IgD-negative memory B cell (primary cell): ENCODE measurements at regions not wholly inside any gene's neighbourhood (a gene's known extent, or its start where the extent isn't known, plus 50 kb on each side); places are given as distances from the start of the nearest gene placed in this dataset.

Source experiments
- H3K27ac Mint-ChIP-seq, 3 donors: one replicate each; pipeline ENCODE4 v1.8.0; 2020 to 2022; ENCODE audit warnings: mild to moderate bottlenecking in 3 of 3, mixed read lengths in 3 of 3, moderate library complexity in 1 of 3
- H3K27me3 Mint-ChIP-seq: one replicate; pipeline ENCODE4 v1.8.0; 2021; ENCODE audit warnings: mixed read lengths
- H3K36me3 Mint-ChIP-seq: one replicate; pipeline ENCODE4 v1.8.0; 2020; ENCODE audit warnings: mild to moderate bottlenecking, mixed read lengths
- H3K4me1 Mint-ChIP-seq, 3 donors: one replicate each; pipeline ENCODE4 v1.8.0; 2020 to 2022; ENCODE audit warnings: mixed read lengths in 3 of 3, mild to moderate bottlenecking in 1 of 3
- H3K4me3 Mint-ChIP-seq, 4 donors: one replicate each; pipeline ENCODE4 v1.8.0; 2020 to 2022; ENCODE audit warnings: mild to moderate bottlenecking in 4 of 4, mixed read lengths in 4 of 4, moderate library complexity in 3 of 4
- H3K9me3 Mint-ChIP-seq, 3 donors: one replicate each; pipeline ENCODE4 v1.8.0; 2020 to 2021; ENCODE audit warnings: mixed read lengths in 3 of 3, mild to moderate bottlenecking in 1 of 3

GRCh38 chr18:78901923-78902794 is 77.5 kb upstream of the SALL3 start:
- no peak overlapping the region for H3K27ac Mint-ChIP-seq
- no peak overlapping the region for H3K4me3 Mint-ChIP-seq
- peaks cover 8% of the 10 kb centered on the region for H3K27me3 Mint-ChIP-seq
- peaks cover 3 to 5% (median 4%) of the 10 kb centered on the region in 3 donors for H3K9me3 Mint-ChIP-seq
- peaks cover 0 to 1% (median 0%) of the 10 kb centered on the region in 3 donors for H3K4me1 Mint-ChIP-seq
- H3K36me3 Mint-ChIP-seq: peaks cover under 1% of the 10 kb centered on the region

DNA sequence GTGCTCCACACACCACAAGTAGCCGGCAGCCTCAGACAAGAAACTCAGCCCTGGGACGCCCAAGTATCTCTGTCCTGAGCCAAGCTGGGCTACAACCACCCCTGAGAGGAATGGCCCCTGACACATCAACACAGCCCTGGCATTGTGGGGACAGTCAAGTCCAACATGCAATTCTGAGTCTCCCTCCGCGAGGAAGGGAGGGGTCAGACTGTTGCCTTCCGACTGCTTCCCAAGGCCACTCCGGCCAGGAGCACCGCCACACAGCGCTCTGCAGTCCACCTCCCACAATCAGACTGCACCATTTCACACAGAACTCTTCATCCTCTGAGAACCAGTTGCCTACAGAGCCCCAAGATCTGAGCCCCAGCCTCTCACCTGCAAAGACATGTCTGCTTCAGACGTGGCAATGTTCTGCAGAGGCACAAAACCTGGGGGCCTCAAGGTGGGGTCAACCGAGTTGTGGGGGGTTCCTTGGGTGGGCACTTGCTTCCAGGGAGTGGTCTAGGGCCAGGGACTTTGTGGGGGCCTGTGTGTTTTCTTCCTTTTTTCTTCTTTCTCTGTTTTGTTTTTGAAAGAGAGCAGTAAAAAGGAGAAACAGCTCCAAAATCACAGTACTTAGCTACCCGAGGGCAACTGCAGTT is 76.7 kb upstream of the SALL3 start:
- H3K27me3 Mint-ChIP-seq: peaks cover 8% of the 10 kb centered on the region
- H3K36me3 Mint-ChIP-seq: peaks cover 1% of the 10 kb centered on the region
- no peak overlapping the region for H3K4me3 Mint-ChIP-seq
- H3K9me3 Mint-ChIP-seq: peaks cover 2 to 3% (median 2%) of the 10 kb centered on the region in 3 donors
- no peak overlapping the region for H3K27ac Mint-ChIP-seq
- peaks cover 0 to 1% (median 0%) of the 10 kb centered on the region in 3 donors for H3K4me1 Mint-ChIP-seq

- Mint-ChIP-seq H3K36me3 (peaks cover 1% of the 10 kb centered on the region), H3K27ac (no peak overlapping the region), H3K27me3 (peaks cover 8% of the 10 kb centered on the region), H3K9me3 (peaks cover 0 to under 1% (median 0%) of the 10 kb centered on the region in 3 donors), H3K4me3 (no peak overlapping the region), H3K4me1 (peaks cover 0 to 1% (median 0%) of the 10 kb centered on the region in 3 donors)
Observed at GRCh38 chr18:78903436-78904178, 76.0 kb upstream of the SALL3 start.

GRCh38 chr18:78904179-78904531 is 75.5 kb upstream of the SALL3 start:
- H3K9me3 Mint-ChIP-seq: no peaks in the 10 kb centered on the region
- no peak overlapping the region for H3K4me3 Mint-ChIP-seq
- no peak overlapping the region for H3K27ac Mint-ChIP-seq
- H3K27me3 Mint-ChIP-seq: peaks cover 8% of the 10 kb centered on the region
- peaks cover 0 to 1% (median 0%) of the 10 kb centered on the region in 3 donors for H3K4me1 Mint-ChIP-seq
- peaks cover 1% of the 10 kb centered on the region for H3K36me3 Mint-ChIP-seq

DNA sequence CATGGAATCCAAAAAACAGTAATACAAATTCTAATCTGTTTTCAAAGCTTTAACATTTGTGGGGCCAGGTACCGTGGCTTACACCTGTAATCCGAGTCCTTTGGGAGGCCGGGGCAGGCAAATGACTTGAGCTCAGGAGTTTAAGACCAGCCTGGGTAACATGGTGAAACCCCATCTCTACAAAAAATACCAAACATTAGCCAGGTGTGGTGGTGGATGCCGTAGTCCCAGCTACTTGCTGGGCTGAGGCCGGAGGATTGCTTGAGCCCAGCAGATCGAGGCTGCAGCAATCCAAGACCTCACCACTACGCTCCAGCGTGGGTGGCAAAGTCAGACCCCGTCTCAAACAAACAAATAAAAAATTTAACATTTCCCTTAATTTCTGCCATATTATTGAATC is 74.3 kb upstream of the SALL3 start:
- peaks cover 0 to 1% (median 0%) of the 10 kb centered on the region in 3 donors for H3K4me1 Mint-ChIP-seq
- H3K27me3 Mint-ChIP-seq: peaks cover 8% of the 10 kb centered on the region
- H3K4me3 Mint-ChIP-seq: no peak overlapping the region
- no peaks in the 10 kb centered on the region for H3K9me3 Mint-ChIP-seq
- H3K27ac Mint-ChIP-seq: no peak overlapping the region
- peaks cover 1% of the 10 kb centered on the region for H3K36me3 Mint-ChIP-seq

- no peaks in the 10 kb centered on the region for H3K9me3 Mint-ChIP-seq
- no peak overlapping the region for H3K27ac Mint-ChIP-seq
- H3K4me1 Mint-ChIP-seq: peaks cover 0 to 1% (median 0%) of the 10 kb centered on the region in 3 donors
- peaks cover 1% of the 10 kb centered on the region for H3K36me3 Mint-ChIP-seq
- H3K27me3 Mint-ChIP-seq: peaks cover 8% of the 10 kb centered on the region
- H3K4me3 Mint-ChIP-seq: no peak overlapping the region
Observed at GRCh38 chr18:78906066-78906465, 73.6 kb upstream of the SALL3 start.

DNA sequence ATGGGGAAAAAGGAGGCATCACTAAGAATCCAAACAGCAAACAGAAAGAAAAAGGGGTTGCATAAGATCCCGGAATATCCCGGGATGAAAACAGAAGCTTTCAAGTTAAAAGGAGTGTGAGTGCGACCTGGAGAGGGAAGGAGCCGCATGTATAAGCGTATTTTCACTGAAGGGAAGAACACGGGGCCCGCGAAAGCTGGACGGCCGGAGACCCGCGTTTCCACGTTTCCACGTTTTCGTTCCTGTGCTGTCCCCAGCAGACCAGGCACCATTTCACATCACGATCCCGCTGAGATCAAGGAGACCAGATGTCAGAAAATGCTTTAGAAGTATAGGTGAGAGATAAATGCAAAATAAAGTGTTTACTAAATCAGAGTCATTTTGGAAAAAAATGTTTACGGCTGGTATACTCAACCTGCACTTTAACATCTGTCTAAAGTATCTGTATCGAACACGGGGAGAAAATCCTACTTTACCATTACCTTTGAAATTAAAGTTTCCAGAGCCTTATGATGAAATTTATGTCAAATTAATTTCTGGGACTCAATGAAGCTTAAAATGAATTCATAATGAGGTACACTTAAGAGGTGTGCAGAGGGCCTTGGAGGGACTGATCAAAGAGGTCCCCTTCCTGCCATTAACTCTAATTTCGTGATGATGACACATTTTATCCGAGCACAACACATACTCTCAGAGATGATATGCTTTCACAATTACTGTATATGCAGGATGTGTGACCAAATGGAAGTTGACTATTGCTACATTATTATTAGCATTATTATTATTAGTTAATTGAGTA is 71.0 kb upstream of the SALL3 start:
- peaks cover 3% of the 10 kb centered on the region for H3K27me3 Mint-ChIP-seq

DNA sequence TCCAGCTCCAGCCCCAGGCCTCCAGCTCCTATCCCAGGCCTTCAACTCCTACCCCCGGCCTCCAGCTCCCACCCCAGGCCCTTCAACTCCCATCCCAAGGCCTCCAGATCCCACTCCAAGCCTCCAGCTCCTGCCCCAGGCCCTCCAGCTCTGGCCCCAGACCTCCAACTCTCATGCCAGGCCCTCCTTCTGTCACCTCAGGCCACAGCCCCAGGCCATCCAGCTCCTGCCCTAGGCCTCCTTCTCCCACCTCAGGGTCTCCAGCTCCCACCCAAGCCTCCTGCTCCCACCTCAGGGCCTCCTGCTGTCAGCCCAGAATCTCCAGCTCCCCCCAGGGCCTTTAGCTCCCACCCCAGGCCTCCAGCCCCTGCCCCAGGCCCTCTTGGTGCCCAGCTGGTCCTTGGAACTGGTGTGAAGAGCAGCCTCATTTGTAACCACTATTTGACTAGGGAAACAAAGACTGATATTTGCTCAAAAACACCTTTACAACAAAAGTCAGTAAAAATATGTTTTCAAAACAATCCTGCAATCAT is 67.8 kb upstream of the SALL3 start:
- Mint-ChIP-seq H3K27ac (no peak overlapping the region), H3K36me3 (peaks cover 3% of the 10 kb centered on the region), H3K27me3 (no peaks in the 10 kb centered on the region), H3K4me1 (no peaks in the 10 kb centered on the region), H3K4me3 (no peak overlapping the region), H3K9me3 (no peaks in the 10 kb centered on the region)

More for the DNA sequence above, 71.0 kb upstream of the SALL3 start:
- no peak overlapping the region for H3K4me3 Mint-ChIP-seq
- peaks cover 1% of the 10 kb centered on the region for H3K36me3 Mint-ChIP-seq
- H3K4me1 Mint-ChIP-seq: no peaks in the 10 kb centered on the region
- H3K27ac Mint-ChIP-seq: no peak overlapping the region
- no peaks in the 10 kb centered on the region for H3K9me3 Mint-ChIP-seq

DNA sequence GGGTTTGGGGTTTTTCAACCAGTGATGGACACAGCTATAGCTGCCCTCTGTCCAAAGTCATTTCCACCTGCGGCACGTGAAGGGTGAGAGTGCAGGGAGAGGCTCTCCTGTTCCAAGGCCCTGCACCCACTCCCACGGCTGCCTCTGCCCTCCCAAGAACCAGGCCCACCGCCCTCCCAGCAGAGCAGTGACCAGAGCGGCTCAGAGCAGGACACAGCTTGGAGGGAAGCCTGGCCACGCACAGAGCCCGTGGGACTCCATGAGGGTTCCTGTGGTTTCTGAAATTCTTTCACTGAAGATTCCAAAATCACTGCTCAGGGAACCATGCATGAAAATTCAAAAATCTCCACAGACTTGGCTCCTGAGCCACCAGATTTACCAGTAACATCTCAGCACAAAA is 67.3 kb upstream of the SALL3 start:
- Mint-ChIP-seq H3K27me3 (no peaks in the 10 kb centered on the region), H3K9me3 (peaks cover 0 to 3% (median 0%) of the 10 kb centered on the region in 3 donors), H3K27ac (no peak overlapping the region), H3K4me1 (no peaks in the 10 kb centered on the region), H3K36me3 (peaks cover 2% of the 10 kb centered on the region), H3K4me3 (no peak overlapping the region)

- no peaks in the 10 kb centered on the region for H3K4me1 Mint-ChIP-seq
- no peaks in the 10 kb centered on the region for H3K27me3 Mint-ChIP-seq
- H3K36me3 Mint-ChIP-seq: peaks cover 2% of the 10 kb centered on the region
- no peak overlapping the region for H3K4me3 Mint-ChIP-seq
- H3K9me3 Mint-ChIP-seq: peaks cover 0 to 4% (median 0%) of the 10 kb centered on the region in 3 donors
- H3K27ac Mint-ChIP-seq: no peak overlapping the region
Observed at GRCh38 chr18:78912844-78913243, 66.8 kb upstream of the SALL3 start.

DNA sequence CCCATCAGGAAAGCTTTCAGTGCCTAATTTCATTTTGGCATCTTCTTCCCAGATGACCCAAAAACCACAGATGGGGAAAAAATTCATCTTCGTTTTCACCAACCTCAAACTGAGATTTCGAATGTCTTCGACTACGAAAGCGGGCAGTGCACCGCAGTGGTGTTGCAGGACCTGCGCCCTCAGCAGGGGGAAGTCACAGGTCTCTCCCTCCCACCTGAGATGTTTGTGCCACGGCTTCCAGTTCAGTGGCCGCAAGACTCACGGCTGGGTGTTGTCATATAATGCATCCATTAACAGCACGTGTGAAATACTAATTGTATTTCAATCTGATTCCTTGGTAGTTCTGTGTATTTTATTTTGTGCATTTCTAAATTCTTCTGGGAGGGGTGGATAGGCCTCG is 66.2 kb upstream of the SALL3 start:
- H3K4me1 Mint-ChIP-seq: no peaks in the 10 kb centered on the region
- H3K4me3 Mint-ChIP-seq: no peak overlapping the region
- H3K9me3 Mint-ChIP-seq: peaks cover 0 to 4% (median 0%) of the 10 kb centered on the region in 3 donors
- no peak overlapping the region for H3K27ac Mint-ChIP-seq
- peaks cover 2% of the 10 kb centered on the region for H3K36me3 Mint-ChIP-seq
- H3K27me3 Mint-ChIP-seq: no peaks in the 10 kb centered on the region

- no peak overlapping the region for H3K4me3 Mint-ChIP-seq
- H3K4me1 Mint-ChIP-seq: no peaks in the 10 kb centered on the region
- no peak overlapping the region for H3K27ac Mint-ChIP-seq
- peaks cover 0 to 4% (median 0%) of the 10 kb centered on the region in 3 donors for H3K9me3 Mint-ChIP-seq
- no peaks in the 10 kb centered on the region for H3K27me3 Mint-ChIP-seq
- H3K36me3 Mint-ChIP-seq: peaks cover 2% of the 10 kb centered on the region
Observed at GRCh38 chr18:78913830-78914231, 65.8 kb upstream of the SALL3 start.

DNA sequence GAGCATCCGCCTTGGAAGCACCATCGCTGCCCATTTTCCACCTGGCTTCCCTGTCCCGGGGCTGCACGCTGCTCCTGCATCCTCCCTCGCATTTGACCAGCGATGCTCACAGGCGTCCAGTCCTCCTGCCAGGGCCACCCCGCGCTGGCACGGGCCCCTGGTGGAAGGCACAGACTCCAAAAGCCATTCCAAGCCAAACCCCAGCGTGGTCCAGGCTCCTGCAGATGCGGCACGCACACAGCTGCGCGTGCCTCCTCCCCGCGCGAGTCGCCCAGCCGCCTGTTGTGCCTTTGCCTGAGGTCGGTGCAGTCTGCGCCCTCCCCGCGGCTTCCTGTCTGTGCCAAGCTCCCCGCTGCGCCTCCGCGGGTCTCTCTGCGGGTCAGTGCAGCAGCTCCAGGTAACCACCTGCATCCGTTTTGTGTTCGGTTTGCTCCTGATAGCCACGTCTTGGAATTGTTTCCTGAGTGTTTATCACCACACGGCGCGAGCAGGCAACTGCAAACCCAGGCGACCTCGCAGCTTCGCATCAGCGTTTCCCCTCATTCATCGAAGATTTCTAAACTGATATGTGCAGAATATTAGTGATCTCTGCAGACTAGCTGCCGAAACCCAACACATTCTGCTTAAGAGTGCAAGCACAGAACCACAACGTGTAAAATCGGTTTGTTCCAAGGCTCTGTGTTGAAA is 65.2 kb upstream of the SALL3 start:
- Mint-ChIP-seq H3K4me1 (no peaks in the 10 kb centered on the region), H3K9me3 (peaks cover 0 to 4% (median under 1%) of the 10 kb centered on the region in 3 donors), H3K27ac (no peak overlapping the region), H3K27me3 (no peaks in the 10 kb centered on the region), H3K36me3 (peaks cover 2% of the 10 kb centered on the region), H3K4me3 (no peak overlapping the region)
